Uterus (tissue), 2 donors: ENCODE measurements at regions not wholly inside any gene's neighbourhood (a gene's known extent, or its start where the extent isn't known, plus 50 kb on each side); places are given as distances from the start of the nearest gene placed in this dataset.

Experiments
- CTCF ChIP-seq, 4 experiments: fragments of 200-600 bp in 2 of 4; fragments of 450-650 bp in 2 of 4; sonication (generic) in 2 of 4; IDR thresholded peaks; one replicate each; pipeline ENCODE4 v1.5.1; 2016 to 2019; ENCODE audit warnings: antibody characterized with exemption in 4 of 4, mild to moderate bottlenecking in 2 of 4, moderate library complexity in 1 of 4
- POLR2A ChIP-seq, 2 donors: fragments of 450-650 bp; IDR thresholded peaks; one replicate each; pipeline ENCODE4 v1.6.1; 2016; ENCODE audit warnings: antibody characterized with exemption in 2 of 2, mild to moderate bottlenecking in 1 of 2, moderate library complexity in 1 of 2

- TF ChIP-seq CTCF (IDR thresholded peaks at IDR 0.05) (no peak), POLR2A (IDR thresholded peaks at IDR 0.05) (no peak)
Observed at GRCh38 chr1:221289103-221289502, 409.9 kb downstream of the HLX start.
